Neural cell (in vitro differentiated cells): ENCODE measurements at regions not wholly inside any gene's neighbourhood (a gene's known extent, or its start where the extent isn't known, plus 50 kb on each side); places are given as distances from the start of the nearest gene placed in this dataset.

Source experiments
- H2AFZ ChIP-seq: fragments of 200-600, 300-800 bp; sonication (generic), shearing (Covaris generic); 2 replicates; pipeline ENCODE4 v1.6.0; 2014; ENCODE audit warnings: low read depth, mild to moderate bottlenecking, antibody characterized with exemption, low read length, moderate library complexity
- H3F3A ChIP-seq: fragments of 200-600 bp; shearing (Covaris generic); 2 replicates; pipeline ENCODE4 v1.6.1; 2016; ENCODE audit warnings: mild to moderate bottlenecking, moderate library complexity, mixed read lengths, antibody characterized with exemption, low read length; ENCODE audit not compliant: insufficient read depth, poor library complexity, severe bottlenecking
- H3K27ac ChIP-seq: fragments of 200-600, 300-800 bp; sonication (generic), shearing (Covaris generic); 2 replicates; pipeline ENCODE4 v1.5.1; 2014; ENCODE audit warnings: mild to moderate bottlenecking, low read length, moderate library complexity
- H3K27me3 ChIP-seq: fragments of 300-800, 200-600 bp; sonication (generic), shearing (Covaris generic); 2 replicates; pipeline ENCODE4 v1.6.0; 2014; ENCODE audit warnings: mild to moderate bottlenecking, low read depth, low read length, moderate library complexity; ENCODE audit not compliant: insufficient read depth
- H3K36me3 ChIP-seq: fragments of 300-800, 200-600 bp; sonication (generic), shearing (Covaris generic); 2 replicates; pipeline ENCODE4 v1.5.1; 2014; ENCODE audit warnings: mild to moderate bottlenecking, antibody characterized with exemption, low read length, moderate library complexity; ENCODE audit not compliant: insufficient read depth
- H3K4me2 ChIP-seq: fragments of 300-800, 200-600 bp; sonication (generic), shearing (Covaris generic); 2 replicates; pipeline ENCODE4 v1.6.0; 2014; ENCODE audit warnings: mild to moderate bottlenecking, low read length
- H3K4me3 ChIP-seq: fragments of 300-800, 200-600 bp; sonication (generic), shearing (Covaris generic); 2 replicates; pipeline ENCODE4 v1.5.1; 2014; ENCODE audit warnings: mild to moderate bottlenecking, low read length, moderate library complexity
- H3K79me2 ChIP-seq: fragments of 200-600 bp; shearing (Covaris generic); replicated peaks from 2 replicates; pipeline ENCODE4 v1.6.0; 2014; ENCODE audit warnings: mild to moderate bottlenecking, low read length, moderate library complexity; ENCODE audit not compliant: insufficient read depth
- H3K9ac ChIP-seq: fragments of 300-800, 200-600 bp; sonication (generic), shearing (Covaris generic); 2 replicates; pipeline ENCODE4 v1.6.1; 2016; ENCODE audit warnings: mild to moderate bottlenecking, low read length, mixed read lengths
- H3K9me2 ChIP-seq: fragments of 200-600 bp; shearing (Covaris generic); 2 replicates; pipeline ENCODE4 v1.6.1; 2016; ENCODE audit warnings: mild to moderate bottlenecking, low read length, mixed read lengths; ENCODE audit not compliant: insufficient read depth
- H3K9me3 ChIP-seq: fragments of 200-600, 300-800 bp; sonication (generic), shearing (Covaris generic); 2 replicates; pipeline ENCODE4 v1.6.1; 2016; ENCODE audit warnings: mild to moderate bottlenecking, mixed run types, low read length, moderate library complexity, mixed read lengths
- H4K20me1 ChIP-seq: fragments of 200-600 bp; shearing (Covaris generic); 2 replicates; pipeline ENCODE4 v1.6.1; 2016; ENCODE audit warnings: mild to moderate bottlenecking, mixed run types; ENCODE audit not compliant: insufficient read depth
- CTCF ChIP-seq: fragments of 450-650 bp; IDR thresholded peaks from 2 replicates; pipeline ENCODE4 v1.5.1; 2014; ENCODE audit warnings: antibody characterized with exemption, mild to moderate bottlenecking, moderate library complexity; ENCODE audit not compliant: poor library complexity, severe bottlenecking
- EP300 ChIP-seq: fragments of 450-650 bp; conservative IDR thresholded peaks from 2 replicates; pipeline ENCODE4 v1.6.1; 2014; ENCODE audit warnings: antibody characterized with exemption, mild to moderate bottlenecking, moderate library complexity; ENCODE audit not compliant: poor library complexity, severe bottlenecking
- EZH2 ChIP-seq: fragments of 200-600, 300-800 bp; shearing (Covaris generic), sonication (generic); IDR thresholded peaks from 2 replicates; pipeline ENCODE4 v1.6.1; 2014; ENCODE audit warnings: antibody characterized with exemption, low read length, borderline replicate concordance, mild to moderate bottlenecking; ENCODE audit not compliant: insufficient read depth, poor library complexity, severe bottlenecking
- MXI1 ChIP-seq: fragments of 450-650 bp; conservative IDR thresholded peaks from 2 replicates; pipeline ENCODE4 v1.6.1; 2014; ENCODE audit warnings: antibody characterized with exemption, mild to moderate bottlenecking; ENCODE audit not compliant: poor library complexity, severe bottlenecking
- POLR2AphosphoS5 ChIP-seq: IDR thresholded peaks from 2 replicates; pipeline ENCODE4 v1.6.1; 2012
- RAD21 ChIP-seq: fragments of 450-650 bp; conservative IDR thresholded peaks from 2 replicates; pipeline ENCODE4 v1.6.1; 2014; ENCODE audit warnings: antibody characterized with exemption, mild to moderate bottlenecking, moderate library complexity
- REST ChIP-seq: IDR thresholded peaks from 2 replicates; pipeline ENCODE4 v1.6.1; 2012; ENCODE audit warnings: borderline replicate concordance
- SMC3 ChIP-seq: fragments of 450-650 bp; conservative IDR thresholded peaks from 2 replicates; pipeline ENCODE4 v1.6.1; 2014; ENCODE audit warnings: antibody characterized with exemption, mild to moderate bottlenecking, moderate library complexity; ENCODE audit not compliant: poor library complexity
- TAF1 ChIP-seq: IDR thresholded peaks from 2 replicates; pipeline ENCODE4 v1.6.1; 2012; ENCODE audit warnings: low read depth

- Histone ChIP-seq H3K79me2 (no peaks in the 10 kb centered on the region), H3F3A (no peaks in the 10 kb centered on the region), H3K27me3 (no peaks in the 10 kb centered on the region), H4K20me1 (no peaks in the 10 kb centered on the region), H3K4me3 (no peak overlapping the region), H3K36me3 (no peaks in the 10 kb centered on the region), H3K9me2 (no peaks in the 10 kb centered on the region), H3K9ac (no peak overlapping the region), H3K27ac (no peak overlapping the region), H2AFZ (no peak overlapping the region), H3K9me3 (no peaks in the 10 kb centered on the region), H3K4me2 (no peak overlapping the region)
- no peak for TF ChIP-seq REST
- no peak for TF ChIP-seq POLR2AphosphoS5
- TF ChIP-seq RAD21 = no peak
- TF ChIP-seq EP300 = no peak
- no peak for TF ChIP-seq SMC3
- TF ChIP-seq CTCF = no peak
- no peak for TF ChIP-seq EZH2
- no peak for TF ChIP-seq TAF1
- TF ChIP-seq MXI1 = no peak
These were observed 296.9 kb downstream of the ADGB start for GRCh38 chr6:146895772-146896061.

GRCh38 chr6:146896062-146896813, 297.5 kb downstream of the ADGB start:
- Histone ChIP-seq H3K27ac (no peak overlapping the region), H3K79me2 (no peaks in the 10 kb centered on the region), H3K9me3 (no peaks in the 10 kb centered on the region), H3K4me2 (no peak overlapping the region), H2AFZ (no peak overlapping the region), H4K20me1 (no peaks in the 10 kb centered on the region), H3K36me3 (no peaks in the 10 kb centered on the region), H3K4me3 (no peak overlapping the region), H3K27me3 (no peaks in the 10 kb centered on the region), H3K9me2 (no peaks in the 10 kb centered on the region), H3K9ac (no peak overlapping the region), H3F3A (no peaks in the 10 kb centered on the region)
- TF ChIP-seq SMC3 (no peak), REST (no peak), POLR2AphosphoS5 (no peak), EP300 (no peak), CTCF (no peak), MXI1 (no peak), RAD21 (no peak), EZH2 (no peak), TAF1 (no peak)
